ENCODE measurements at regions not wholly inside any gene's neighbourhood (a gene's known extent, or its start where the extent isn't known, plus 50 kb on each side); places are given as distances from the start of the nearest gene placed in this dataset.
"Not testable (repeated sequence)": the region's sequence is repeated elsewhere in the genome, so short reads cannot be mapped to it uniquely, and the experiment has no call there.

DNA sequence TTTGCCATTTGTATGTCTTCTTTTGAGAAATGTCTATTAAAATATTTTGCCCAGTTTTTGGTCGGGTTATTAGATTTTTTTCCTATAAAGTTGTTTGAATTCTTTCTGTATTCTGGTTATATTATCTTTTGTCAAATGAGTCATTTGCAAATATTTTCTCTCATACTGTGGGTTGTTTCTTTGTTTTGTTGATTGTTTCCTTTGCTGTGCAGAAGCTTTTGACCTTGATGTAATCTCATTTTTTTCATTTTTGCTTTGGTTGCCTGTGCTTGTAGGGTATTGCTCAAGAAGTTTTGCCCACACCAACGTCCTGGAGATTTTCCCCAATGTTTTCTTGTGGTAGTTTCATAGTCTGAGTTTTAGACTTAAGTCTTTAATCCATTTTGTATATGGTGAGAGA, 245.7 kb downstream of the ADCYAP1 start:
- no peak for DNase-seq

GRCh38 chr18:1152958-1153357, 248.3 kb downstream of the ADCYAP1 start:
- DNase-seq: not testable (repeated sequence)

GRCh38 chr18:1173593-1173992, 268.9 kb downstream of the ADCYAP1 start:
- DNase-seq: no peak

GRCh38 chr18:1177232-1177631, 272.6 kb downstream of the ADCYAP1 start:
- no peak for DNase-seq

- no peak for DNase-seq
Measured at GRCh38 chr18:1191341-1191740, 286.7 kb downstream of the ADCYAP1 start.

GRCh38 chr18:1213126-1213525, 308.5 kb downstream of the ADCYAP1 start:
- DNase-seq: no peak

DNA sequence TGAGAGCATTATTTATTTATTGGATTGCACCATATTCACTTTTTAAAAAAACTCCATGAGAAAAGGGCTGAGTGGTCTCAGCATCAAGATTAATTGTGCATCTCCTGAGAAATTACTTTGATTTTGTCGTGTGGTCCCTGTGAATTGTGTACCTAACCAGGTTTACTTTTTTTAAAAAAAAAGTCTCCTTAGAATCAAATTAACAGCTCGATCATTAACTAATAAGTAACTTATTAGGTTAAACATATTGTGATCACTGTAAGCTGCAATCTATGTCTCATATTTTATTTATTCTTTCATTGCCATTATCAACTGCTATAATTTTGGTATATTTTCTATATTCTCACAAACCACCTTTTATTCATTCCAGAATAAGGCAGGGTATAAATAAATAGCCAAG, 318.2 kb downstream of the ADCYAP1 start:
- no peak for DNase-seq

DNA sequence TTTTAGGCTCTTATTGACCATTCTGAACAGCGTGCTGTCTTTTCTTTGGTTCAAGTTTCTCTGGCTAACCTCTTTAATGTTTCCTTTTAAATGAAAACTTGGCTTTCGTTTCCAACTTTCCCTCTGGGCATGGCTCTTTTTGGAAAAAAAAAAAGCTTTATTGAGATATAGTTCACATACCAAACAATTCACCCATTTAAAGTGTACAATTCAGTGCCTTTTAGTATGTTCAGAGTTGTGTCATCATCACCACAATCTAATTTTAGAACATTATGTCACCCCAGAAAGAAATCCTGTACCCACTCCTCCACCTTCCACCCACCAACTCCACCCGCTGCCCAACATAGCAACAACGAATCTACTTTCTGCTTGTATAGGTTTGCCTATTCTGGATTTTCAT, 322.4 kb downstream of the ADCYAP1 start:
- DNase-seq: no peak

DNA sequence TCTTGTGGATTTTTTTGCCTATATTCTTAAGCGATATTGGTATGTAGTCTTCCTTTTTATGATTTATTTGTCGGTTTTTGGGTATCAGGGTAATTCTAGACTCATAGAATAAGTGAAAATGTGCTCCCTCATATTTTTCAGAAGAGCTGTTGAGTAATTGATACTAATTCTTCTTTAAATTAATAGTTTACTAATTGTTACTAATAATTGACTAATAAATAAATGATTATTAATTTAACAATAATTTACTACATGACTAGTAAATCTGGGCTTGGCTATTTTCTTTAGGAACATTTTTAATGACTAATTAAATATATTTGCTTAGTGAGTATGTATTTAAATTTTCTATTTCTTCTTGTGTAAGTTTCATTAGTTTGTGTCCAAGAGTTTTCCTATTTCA, 325.0 kb downstream of the ADCYAP1 start:
- DNase-seq: no peak

GRCh38 chr18:1232867-1233266, 328.2 kb downstream of the ADCYAP1 start:
- no peak for DNase-seq

DNA sequence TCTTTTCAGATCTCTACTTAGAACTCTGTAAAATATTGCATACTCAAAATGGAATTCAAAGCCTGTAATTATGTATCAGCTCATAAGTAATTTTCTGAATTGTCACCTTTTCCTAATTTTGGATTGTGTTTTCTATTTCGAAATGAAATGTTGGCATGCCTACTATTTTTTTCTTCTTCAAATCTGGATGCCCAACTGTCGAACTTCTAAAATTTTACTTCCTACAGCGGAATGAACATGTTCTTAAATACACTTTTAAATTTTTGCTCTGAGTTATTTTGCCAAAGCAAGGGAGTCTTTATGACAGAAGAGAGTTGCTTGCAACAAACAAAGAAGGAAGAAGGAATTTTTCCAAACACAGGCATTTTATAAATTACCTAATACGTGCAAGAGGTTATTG, 336.0 kb downstream of the ADCYAP1 start:
- no peak for DNase-seq

DNA sequence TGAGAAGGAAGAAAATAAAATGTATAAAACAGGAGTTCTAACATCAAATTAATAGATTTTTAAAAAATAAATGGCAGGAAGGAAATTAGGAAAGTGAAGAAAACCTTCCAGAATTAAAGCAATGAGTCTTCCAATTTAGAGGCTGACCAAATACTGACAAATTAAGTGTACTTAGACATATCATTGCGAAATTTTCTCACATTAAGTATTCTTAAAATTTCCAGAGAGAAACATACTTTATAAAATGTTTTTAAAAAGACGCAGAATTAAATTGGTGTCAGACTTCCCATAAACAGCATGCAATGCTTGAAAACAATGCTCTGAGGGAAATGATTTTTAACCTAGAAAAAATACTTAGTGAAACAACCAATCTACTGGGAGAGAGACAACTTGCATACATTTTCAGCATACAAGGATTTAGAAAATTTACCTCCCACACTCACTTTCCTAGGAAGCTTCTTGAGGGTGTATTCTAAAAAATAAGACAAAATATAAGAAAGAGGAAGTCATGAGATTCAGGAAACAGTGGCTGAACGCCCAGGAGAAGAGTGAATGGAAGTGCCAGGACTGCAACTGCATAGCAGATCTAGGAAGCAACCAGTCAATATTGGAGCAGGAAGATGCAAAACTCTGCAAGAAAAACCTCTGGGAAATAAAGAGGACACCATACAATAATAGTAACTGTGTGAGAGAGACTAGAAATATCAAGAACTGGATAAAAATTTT, 339.9 kb downstream of the ADCYAP1 start:
- no peak for DNase-seq

- peak; percentile 46 for DNase-seq
Measured at GRCh38 chr18:1246827-1247226, 342.2 kb downstream of the ADCYAP1 start.

- peak; percentile 25 for DNase-seq
Measured at GRCh38 chr18:1252534-1252933, 347.9 kb downstream of the ADCYAP1 start.

DNA sequence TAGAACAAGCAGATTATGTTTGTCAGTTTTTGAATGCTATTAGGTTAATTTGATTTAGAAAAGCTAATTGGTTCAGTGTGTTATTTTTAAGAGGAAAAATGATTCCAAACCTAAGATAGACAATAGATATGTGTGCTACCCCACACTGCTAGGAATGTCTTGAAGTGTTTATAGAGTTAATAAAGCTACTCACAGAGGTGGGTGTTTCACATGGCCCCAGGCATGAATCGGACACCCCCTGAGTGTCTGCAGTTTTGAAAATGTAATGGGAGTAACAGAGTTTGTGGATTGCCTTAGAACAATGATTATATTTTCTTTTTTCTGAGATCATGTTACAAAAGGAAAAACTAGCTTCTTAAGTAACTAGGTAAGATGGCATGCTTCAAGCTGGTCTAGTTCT, 348.3 kb downstream of the ADCYAP1 start:
- DNase-seq: peak; percentile 42

DNA sequence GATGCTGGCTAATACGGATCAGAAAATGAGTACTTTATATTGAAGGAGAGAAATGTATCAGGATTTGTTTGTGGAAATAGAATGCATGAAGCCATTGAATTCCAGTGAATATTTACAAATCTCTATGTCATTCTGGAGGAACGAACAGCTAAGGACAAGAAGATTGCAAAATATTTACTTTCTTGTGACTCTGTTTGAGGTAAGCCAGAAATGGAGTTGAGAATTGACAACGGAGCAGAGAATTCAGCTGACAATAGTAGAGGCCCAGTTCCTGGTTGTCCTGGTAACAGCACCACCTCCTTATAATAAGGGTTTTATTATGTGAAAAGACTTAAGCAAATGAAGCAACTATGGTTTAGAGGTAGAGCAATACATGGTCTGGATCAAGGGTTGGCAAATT, 349.2 kb downstream of the ADCYAP1 start:
- no peak for DNase-seq

DNA sequence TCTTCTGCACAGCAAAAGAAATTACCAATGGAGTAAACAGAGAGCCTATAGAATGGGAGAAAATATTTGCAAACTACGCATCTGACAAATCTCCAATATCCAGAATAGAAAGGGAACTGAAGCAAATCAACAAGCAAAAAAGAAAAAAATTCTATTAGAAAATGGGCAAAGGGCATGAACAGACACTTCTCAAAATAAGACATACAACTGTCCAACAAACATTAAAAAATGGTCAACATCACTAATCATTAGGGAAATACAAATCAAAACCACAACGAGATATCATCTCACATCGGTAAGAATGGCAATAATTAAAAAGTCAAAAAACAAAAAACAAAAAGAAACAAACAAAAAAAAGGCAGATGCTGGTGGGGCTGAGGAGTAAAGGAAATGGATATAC, 356.4 kb downstream of the ADCYAP1 start:
- no peak for DNase-seq

GRCh38 chr18:1267021-1267420, 362.4 kb downstream of the ADCYAP1 start:
- no peak for DNase-seq

- DNase-seq: peak; percentile 75
Measured at GRCh38 chr18:1270081-1270480, 365.4 kb downstream of the ADCYAP1 start.

DNA sequence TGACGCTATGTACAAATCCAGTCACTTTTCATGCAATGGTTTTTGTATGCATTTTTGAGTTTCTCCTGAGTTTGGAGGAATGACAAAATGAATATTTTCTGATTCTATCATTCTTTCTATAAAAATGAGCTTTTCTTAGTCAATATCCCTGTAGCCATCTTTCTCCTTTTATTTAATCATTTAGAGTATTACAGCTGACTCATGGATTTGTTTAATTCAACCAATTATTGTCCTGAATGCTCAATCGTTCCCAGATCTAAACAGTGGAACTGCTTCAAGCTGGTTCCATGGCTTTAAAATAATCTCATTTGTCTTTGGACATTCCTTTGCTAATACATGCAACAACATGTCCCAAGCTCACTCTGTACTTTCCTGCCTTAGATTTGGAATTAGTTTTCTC, 368.8 kb downstream of the ADCYAP1 start:
- no peak for DNase-seq

DNA sequence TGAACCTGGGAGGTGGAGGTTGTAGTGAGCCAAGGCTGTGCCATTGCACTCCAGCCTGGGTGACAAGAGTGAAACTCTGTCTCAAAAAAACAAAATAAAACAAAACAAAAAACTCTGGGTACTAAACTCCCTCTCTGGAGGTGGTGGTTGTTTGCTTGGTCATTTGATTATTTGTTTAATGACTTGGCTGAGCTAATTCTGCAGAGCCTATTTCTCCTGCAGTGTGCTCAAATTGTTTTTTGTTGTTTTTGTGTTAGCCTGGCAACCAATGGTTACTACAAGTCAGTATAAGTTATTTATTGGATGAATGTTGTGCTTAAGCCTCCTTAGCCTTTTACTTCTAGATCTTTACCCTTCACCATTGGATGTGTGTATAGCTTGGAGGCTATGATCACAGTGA, 387.5 kb downstream of the ADCYAP1 start:
- peak; percentile 30 for DNase-seq

- peak; percentile 32 for DNase-seq
Measured at GRCh38 chr18:1294229-1294628, 389.6 kb downstream of the ADCYAP1 start.

- peak; percentile 54 for DNase-seq
Measured at GRCh38 chr18:1296237-1296636, 391.6 kb downstream of the ADCYAP1 start.

DNA sequence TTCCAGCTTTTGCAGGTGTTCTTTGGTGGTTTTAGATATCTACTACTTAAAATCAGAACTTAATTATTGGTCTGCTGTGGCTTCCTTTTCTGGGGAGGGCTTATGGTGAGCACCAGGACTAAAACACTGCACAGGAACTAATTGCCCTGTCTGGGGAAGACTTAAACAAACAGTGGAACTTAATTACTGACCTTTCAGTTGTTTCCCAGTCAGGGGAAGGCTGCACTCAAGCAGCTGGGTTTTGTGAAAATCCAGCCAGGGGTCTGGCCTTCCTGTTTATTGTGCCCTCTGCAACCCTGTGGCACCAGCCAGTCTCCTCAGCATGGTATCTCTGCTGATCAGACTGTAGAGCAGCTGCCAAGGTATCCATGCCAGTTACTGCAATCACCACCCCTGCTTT, 398.2 kb downstream of the ADCYAP1 start:
- DNase-seq: peak; percentile 100

GRCh38 chr18:1304392-1304992, 399.8 kb downstream of the ADCYAP1 start:
- peak; percentile 74 for DNase-seq

All from NCI-H69 (cell line).